ENCODE measurements at regions not wholly inside any gene's neighbourhood (a gene's known extent, or its start where the extent isn't known, plus 50 kb on each side); places are given as distances from the start of the nearest gene placed in this dataset.

- TF ChIP-seq RAD21 (conservative IDR thresholded peaks at IDR 0.05 in 1 of 2, IDR thresholded peaks at IDR 0.05 in 1 of 2) (no peak), RNF2 (IDR thresholded peaks at IDR 0.05; ENCODE audit: borderline replicate concordance, low read depth) (no peak), CTCF (IDR thresholded peaks at IDR 0.05) (no peak), CHD4 (IDR thresholded peaks at IDR 0.05; ENCODE audit: borderline replicate concordance) (no peak), MAX (IDR thresholded peaks at IDR 0.05) (no peak), ZFP36 (IDR thresholded peaks at IDR 0.05; ENCODE audit: borderline replicate concordance, partially characterized antibody) (no peak)
These were observed 370.1 kb downstream of the IRS1 start for GRCh38 chr2:226429476-226429875.

Data from A549 (cell line).